ENCODE measurements at regions not wholly inside any gene's neighbourhood (a gene's known extent, or its start where the extent isn't known, plus 50 kb on each side); places are given as distances from the start of the nearest gene placed in this dataset.

GRCh38 chr2:66836851-66837250, 401.9 kb downstream of the MEIS1 start:
- TF ChIP-seq CTCF (IDR thresholded peaks at IDR 0.05) (no peak), POLR2A (IDR thresholded peaks at IDR 0.05) (no peak)
